Small intestine (tissue), 7 donors: ENCODE measurements at regions not wholly inside any gene's neighbourhood (a gene's known extent, or its start where the extent isn't known, plus 50 kb on each side); places are given as distances from the start of the nearest gene placed in this dataset.

Experiments
- DNase-seq, 2 donors: peaks; one replicate each; pipeline versions ENCODE4 v3.0.0 to v3.0.0-alpha.2; 2013
- FAIRE-seq: peaks from 2 replicates; lab custom pipeline; 2012; peaks lifted over from hg19 to GRCh38; lab: Jason Lieb, UNC
- H3K27ac ChIP-seq, 3 donors: one replicate each; pipeline ENCODE4 v1.5.1; 2013; ENCODE audit warnings: low read length in 2 of 3, mild to moderate bottlenecking in 2 of 3, control low read depth in 1 of 3, inconsistent platforms in 1 of 3, low read depth in 1 of 3, moderate library complexity in 1 of 3
- H3K27me3 ChIP-seq, 3 donors: one replicate each; pipeline ENCODE4 v1.6.1; 2013; ENCODE audit warnings: low read length in 3 of 3, inconsistent platforms in 1 of 3; ENCODE audit not compliant: control insufficient read depth in 3 of 3, insufficient read depth in 3 of 3
- H3K36me3 ChIP-seq, 3 donors: one replicate each; pipeline ENCODE4 v1.6.1; 2013; ENCODE audit warnings: low read length in 3 of 3, inconsistent platforms in 1 of 3, low read depth in 1 of 3, mild to moderate bottlenecking in 1 of 3, moderate library complexity in 1 of 3; ENCODE audit not compliant: control insufficient read depth in 3 of 3, insufficient read depth in 2 of 3
- H3K4me1 ChIP-seq, 3 donors: one replicate each; pipeline ENCODE4 v1.6.1; 2013; ENCODE audit warnings: low read length in 2 of 3, inconsistent platforms in 1 of 3, low read depth in 1 of 3, mild to moderate bottlenecking in 1 of 3, moderate library complexity in 1 of 3; ENCODE audit not compliant: control insufficient read depth in 3 of 3, insufficient read depth in 2 of 3
- H3K4me3 ChIP-seq, 3 donors: one replicate each; pipeline ENCODE4 v1.5.1; 2013; ENCODE audit warnings: low read length in 3 of 3, control low read depth in 1 of 3, inconsistent platforms in 1 of 3, low read depth in 1 of 3, mild to moderate bottlenecking in 1 of 3, moderate library complexity in 1 of 3
- H3K9me3 ChIP-seq, 2 donors: one replicate each; pipeline ENCODE4 v1.6.1; 2013; ENCODE audit warnings: low read depth in 1 of 2, low read length in 1 of 2; ENCODE audit not compliant: control insufficient read depth in 2 of 2, insufficient read depth in 1 of 2
- WGBS, 3 donors: extraction: QIAGEN DNeasy Blood & Tissue Kit; methylation state at CpG; one replicate each; pipeline ENCODE4 v1.1.7; 2013; 5-methylcytosine and 5-hydroxymethylcytosine counted together
- donor health status: healthy with polysubstance abuse.
- donor health status: control.
- donor health status: control.
- donor health status: Bipolar disorder and iron deficiency.
- donor health status: healthy.

DNA sequence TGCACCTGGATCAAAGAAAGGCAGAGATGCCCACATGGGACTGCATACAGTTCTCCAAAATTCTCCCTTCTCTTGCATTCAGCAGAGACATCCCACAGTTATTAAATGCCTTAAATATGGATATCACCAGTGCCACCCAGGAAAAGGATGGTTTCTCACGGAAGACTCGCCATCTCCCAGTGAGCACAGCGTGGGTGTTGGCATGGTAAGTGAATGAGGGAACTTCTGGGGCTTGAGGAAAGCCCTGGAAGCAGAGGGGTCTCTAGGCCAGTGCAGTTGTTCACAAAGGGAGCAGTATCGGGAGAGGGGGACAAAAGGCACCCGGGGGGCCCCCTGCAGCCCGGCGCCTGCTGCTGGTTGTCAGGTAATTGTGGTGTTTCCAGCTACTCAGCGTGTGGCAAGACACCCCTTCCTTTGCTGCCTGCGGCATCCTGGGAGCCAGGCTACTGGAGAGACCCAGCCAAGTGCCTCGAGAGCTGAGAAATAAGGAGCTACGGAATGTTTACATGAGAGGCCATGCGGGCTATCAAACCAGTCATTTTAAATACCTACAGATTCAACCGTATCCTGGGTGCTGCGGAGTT, 125.4 kb downstream of the PXDC1 start:
- Histone ChIP-seq H3K27me3 (peaks cover 0 to 9% (median 7%) of the 10 kb centered on the region in 3 donors), H3K4me3 (no peak overlapping the region), H3K4me1 (peaks cover 0 to 6% (median 0%) of the 10 kb centered on the region in 3 donors), H3K27ac (no peak overlapping the region), H3K36me3 (no peaks in the 10 kb centered on the region), H3K9me3 (no peaks in the 10 kb centered on the region)
- FAIRE-seq, result no peak
- WGBS, 3 donors, result 60 to 89% (median 74%) methylated on average over 14 of the region's 14 CpGs
- no peak for DNase-seq

- no peak overlapping the region for H3K4me3 ChIP-seq
- H3K27ac ChIP-seq, result no peak overlapping the region
- no peaks in the 10 kb centered on the region for H3K9me3 ChIP-seq
- FAIRE-seq (no peak), DNase-seq (no peak)
- 62 to 74% (median 66%) methylated on average over 16 of the region's 16 CpGs for WGBS, 3 donors
- H3K4me1 ChIP-seq, result peaks cover 0 to 6% (median 0%) of the 10 kb centered on the region in 3 donors
- peaks cover 0 to 9% (median 7%) of the 10 kb centered on the region in 3 donors for H3K27me3 ChIP-seq
- no peaks in the 10 kb centered on the region for H3K36me3 ChIP-seq
These were observed 126.1 kb downstream of the PXDC1 start for GRCh38 chr6:3625149-3625979.

- Histone ChIP-seq H3K27me3 (peaks cover 0 to 9% (median 7%) of the 10 kb centered on the region in 3 donors), H3K36me3 (no peaks in the 10 kb centered on the region), H3K27ac (no peak overlapping the region), H3K4me1 (peaks cover 0 to 6% (median 0%) of the 10 kb centered on the region in 3 donors), H3K9me3 (no peaks in the 10 kb centered on the region), H3K4me3 (no peak overlapping the region)
- 83 to 87% (median 86%) methylated on average over 14 of the region's 14 CpGs for WGBS, 3 donors
- DNase-seq (no peak), FAIRE-seq (no peak)
These were observed 127.0 kb downstream of the PXDC1 start for GRCh38 chr6:3624250-3625136.

- FAIRE-seq (no peak), DNase-seq (no peak)
- Histone ChIP-seq H3K27me3 (peaks cover 0 to 9% (median 7%) of the 10 kb centered on the region in 3 donors), H3K36me3 (no peaks in the 10 kb centered on the region), H3K27ac (no peak overlapping the region), H3K4me3 (no peak overlapping the region), H3K9me3 (no peaks in the 10 kb centered on the region), H3K4me1 (peaks cover 0 to 6% (median 0%) of the 10 kb centered on the region in 3 donors)
- WGBS, 3 donors, result 75 to 92% (median 76%) methylated on average over 28 of the region's 28 CpGs
These were observed 127.9 kb downstream of the PXDC1 start for GRCh38 chr6:3623451-3624249.

DNA sequence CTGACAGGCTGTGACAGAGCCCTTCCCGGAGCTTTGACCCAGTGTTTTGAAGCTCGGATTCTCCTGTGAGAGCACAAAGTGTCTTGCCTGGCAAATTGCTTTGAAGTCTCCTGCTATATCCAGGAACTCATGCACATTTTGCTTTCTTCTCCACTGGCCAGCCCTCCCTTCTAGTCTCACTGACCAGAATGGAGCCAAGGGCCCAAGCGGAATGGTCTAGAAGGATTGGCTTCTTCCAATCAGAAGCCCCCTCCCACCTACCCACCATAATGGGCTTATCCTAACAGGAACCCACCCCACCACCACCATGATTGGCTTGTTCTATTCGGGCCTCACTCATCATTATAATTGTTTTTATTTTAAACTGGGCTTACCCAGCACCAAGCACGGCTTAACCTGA, 130.1 kb downstream of the PXDC1 start:
- Histone ChIP-seq H3K9me3 (no peaks in the 10 kb centered on the region), H3K27ac (no peak overlapping the region), H3K36me3 (no peaks in the 10 kb centered on the region), H3K4me1 (no peaks in the 10 kb centered on the region), H3K4me3 (no peak overlapping the region), H3K27me3 (peaks cover 0 to 7% (median 7%) of the 10 kb centered on the region in 3 donors)
- DNase-seq (no peak), FAIRE-seq (no peak)
- WGBS, 3 donors, result 93 to 98% (median 97%) methylated on average over 5 of the region's 5 CpGs

- Histone ChIP-seq H3K27ac (no peak overlapping the region), H3K27me3 (peaks cover 0 to 7% (median 6%) of the 10 kb centered on the region in 3 donors), H3K4me3 (no peak overlapping the region), H3K9me3 (no peaks in the 10 kb centered on the region), H3K36me3 (no peaks in the 10 kb centered on the region), H3K4me1 (no peaks in the 10 kb centered on the region)
- DNase-seq (no peak), FAIRE-seq (no peak)
- 73 to 82% (median 81%) methylated on average over 3 of the region's 3 CpGs for WGBS, 3 donors
These were observed 130.6 kb downstream of the PXDC1 start for GRCh38 chr6:3620937-3621336.

- DNase-seq (no peak), FAIRE-seq (no peak)
- Histone ChIP-seq H3K4me3 (no peak overlapping the region), H3K27ac (no peak overlapping the region), H3K27me3 (peaks cover 0 to 7% (median 6%) of the 10 kb centered on the region in 3 donors), H3K36me3 (no peaks in the 10 kb centered on the region), H3K4me1 (no peaks in the 10 kb centered on the region), H3K9me3 (no peaks in the 10 kb centered on the region)
- 95 to 97% (median 96%) methylated on average over 8 of the region's 8 CpGs for WGBS, 3 donors
These were observed 131.1 kb downstream of the PXDC1 start for GRCh38 chr6:3620389-3620788.
